ENCODE measurements at regions not wholly inside any gene's neighbourhood (a gene's known extent, or its start where the extent isn't known, plus 50 kb on each side); places are given as distances from the start of the nearest gene placed in this dataset.

- H3K9me1 ChIP-seq (ENCODE audit: control insufficient read depth, extremely low read depth, insufficient read depth, low read length) = no peaks in the 10 kb centered on the region
- no peak overlapping the region for H3K27ac ChIP-seq (ENCODE audit: control insufficient read depth, insufficient read depth, low read length)
- no peak overlapping the region for H3K9ac ChIP-seq (ENCODE audit: control insufficient read depth, extremely low read depth, insufficient read depth, low read length)
- DNase-seq (ENCODE audit: low read depth, low spot score) (no peak), FAIRE-seq (peak; percentile 34)
- dilution Hi-C loops (cut with MboI; ENCODE audit: extremely low pct_ligation_motif_present, low sequenced_read_pairs) = no loop called here
- peaks cover 18% of the 10 kb centered on the region for H3K4me1 ChIP-seq (ENCODE audit: control insufficient read depth, extremely low read depth, insufficient read depth, low read length)
- no peak overlapping the region for H3K4me2 ChIP-seq (ENCODE audit: control insufficient read depth, extremely low read depth, insufficient read depth, low read depth, low read length)
- no peaks in the 10 kb centered on the region for H3K79me2 ChIP-seq (ENCODE audit: control insufficient read depth, insufficient read depth, low read length)
- H3K4me3 ChIP-seq (ENCODE audit: control insufficient read depth in 2 of 3, extremely low read depth in 1 of 3, insufficient read depth in 2 of 3, low read depth in 1 of 3, low read length in 3 of 3) = no peak overlapping the region
- no peaks in the 10 kb centered on the region for H3K36me3 ChIP-seq (ENCODE audit: control insufficient read depth in 2 of 2, extremely low read depth in 1 of 2, insufficient read depth in 2 of 2, low read length in 2 of 2)
- H2AFZ ChIP-seq (ENCODE audit: control insufficient read depth, low read length) = no peak overlapping the region
- TF ChIP-seq, protein P1, sequence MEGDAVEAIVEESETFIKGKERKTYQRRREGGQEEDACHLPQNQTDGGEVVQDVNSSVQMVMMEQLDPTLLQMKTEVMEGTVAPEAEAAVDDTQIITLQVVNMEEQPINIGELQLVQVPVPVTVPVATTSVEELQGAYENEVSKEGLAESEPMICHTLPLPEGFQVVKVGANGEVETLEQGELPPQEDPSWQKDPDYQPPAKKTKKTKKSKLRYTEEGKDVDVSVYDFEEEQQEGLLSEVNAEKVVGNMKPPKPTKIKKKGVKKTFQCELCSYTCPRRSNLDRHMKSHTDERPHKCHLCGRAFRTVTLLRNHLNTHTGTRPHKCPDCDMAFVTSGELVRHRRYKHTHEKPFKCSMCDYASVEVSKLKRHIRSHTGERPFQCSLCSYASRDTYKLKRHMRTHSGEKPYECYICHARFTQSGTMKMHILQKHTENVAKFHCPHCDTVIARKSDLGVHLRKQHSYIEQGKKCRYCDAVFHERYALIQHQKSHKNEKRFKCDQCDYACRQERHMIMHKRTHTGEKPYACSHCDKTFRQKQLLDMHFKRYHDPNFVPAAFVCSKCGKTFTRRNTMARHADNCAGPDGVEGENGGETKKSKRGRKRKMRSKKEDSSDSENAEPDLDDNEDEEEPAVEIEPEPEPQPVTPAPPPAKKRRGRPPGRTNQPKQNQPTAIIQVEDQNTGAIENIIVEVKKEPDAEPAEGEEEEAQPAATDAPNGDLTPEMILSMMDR (optimal IDR thresholded peaks at IDR 0.05 in 1 of 3, IDR thresholded peaks at IDR 0.05 in 1 of 3, conservative IDR thresholded peaks at IDR 0.05 in 1 of 3; ENCODE audit: extremely low read depth in 1 of 3, insufficient read depth in 2 of 3, low read length in 3 of 3) = no peak
- no peak for TF ChIP-seq EZH2 (IDR thresholded peaks at IDR 0.05; ENCODE audit: low read length)
- no peaks in the 10 kb centered on the region for H3K9me3 ChIP-seq (ENCODE audit: control insufficient read depth, low read depth, low read length)
- no peaks in the 10 kb centered on the region for H3K27me3 ChIP-seq (ENCODE audit: control insufficient read depth, extremely low read depth, insufficient read depth, low read length)
- H4K20me1 ChIP-seq (ENCODE audit: control insufficient read depth, extremely low read depth, insufficient read depth, low read length) = no peaks in the 10 kb centered on the region
These were observed 264.3 kb downstream of the FOXO1 start for GRCh38 chr13:40401911-40402776.

DNA sequence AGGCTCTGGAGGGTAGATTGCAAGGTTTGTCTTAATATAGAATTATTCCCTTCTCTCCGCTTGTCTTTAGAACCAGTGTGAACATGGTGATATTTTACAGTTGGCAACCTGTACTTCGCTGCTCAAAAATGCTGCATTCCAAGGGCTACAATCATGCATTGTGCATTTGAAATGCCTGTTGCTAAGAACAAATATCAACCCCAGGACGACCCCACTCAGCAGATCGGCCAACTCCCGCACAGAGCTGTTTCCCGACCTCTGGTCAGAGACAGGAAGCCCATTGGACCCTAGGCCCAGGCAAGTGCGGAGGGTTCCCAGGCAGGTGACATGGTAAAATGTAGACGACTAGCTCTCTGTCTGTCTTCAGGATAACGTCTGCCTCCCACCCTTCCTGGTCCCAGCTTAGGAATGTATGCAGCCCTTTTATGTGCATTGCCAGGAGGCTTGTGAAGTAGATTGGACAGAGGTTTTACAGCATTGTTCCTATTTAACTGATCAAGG lies 263.5 kb downstream of the FOXO1 start:
- Histone ChIP-seq H3K79me2 (ENCODE audit: control insufficient read depth, insufficient read depth, low read length) (no peaks in the 10 kb centered on the region), H3K9ac (ENCODE audit: control insufficient read depth, extremely low read depth, insufficient read depth, low read length) (no peak overlapping the region), H3K4me2 (ENCODE audit: control insufficient read depth, extremely low read depth, insufficient read depth, low read depth, low read length) (no peak overlapping the region), H3K27ac (ENCODE audit: control insufficient read depth, insufficient read depth, low read length) (no peak overlapping the region), H3K4me3 (ENCODE audit: control insufficient read depth in 2 of 3, extremely low read depth in 1 of 3, insufficient read depth in 2 of 3, low read depth in 1 of 3, low read length in 3 of 3) (no peak overlapping the region), H3K4me1 (ENCODE audit: control insufficient read depth, extremely low read depth, insufficient read depth, low read length) (peaks cover 19% of the 10 kb centered on the region), H3K9me1 (ENCODE audit: control insufficient read depth, extremely low read depth, insufficient read depth, low read length) (no peaks in the 10 kb centered on the region), H3K9me3 (ENCODE audit: control insufficient read depth, low read depth, low read length) (no peaks in the 10 kb centered on the region), H2AFZ (ENCODE audit: control insufficient read depth, low read length) (no peak overlapping the region), H3K36me3 (ENCODE audit: control insufficient read depth in 2 of 2, extremely low read depth in 1 of 2, insufficient read depth in 2 of 2, low read length in 2 of 2) (no peaks in the 10 kb centered on the region), H3K27me3 (ENCODE audit: control insufficient read depth, extremely low read depth, insufficient read depth, low read length) (no peaks in the 10 kb centered on the region), H4K20me1 (ENCODE audit: control insufficient read depth, extremely low read depth, insufficient read depth, low read length) (no peaks in the 10 kb centered on the region)
- dilution Hi-C loops (cut with MboI; ENCODE audit: extremely low pct_ligation_motif_present, low sequenced_read_pairs) = no loop called here
- DNase-seq (ENCODE audit: low read depth, low spot score) = no peak
- no peak for TF ChIP-seq EZH2 (IDR thresholded peaks at IDR 0.05; ENCODE audit: low read length)
- TF ChIP-seq, protein P1 (optimal IDR thresholded peaks at IDR 0.05 in 1 of 3, IDR thresholded peaks at IDR 0.05 in 1 of 3, conservative IDR thresholded peaks at IDR 0.05 in 1 of 3; ENCODE audit: extremely low read depth in 1 of 3, insufficient read depth in 2 of 3, low read length in 3 of 3) = no peak
- FAIRE-seq = no peak

Measured in keratinocyte (primary cell).